Endothelial cell of umbilical vein (primary cell): ENCODE measurements at regions not wholly inside any gene's neighbourhood (a gene's known extent, or its start where the extent isn't known, plus 50 kb on each side); places are given as distances from the start of the nearest gene placed in this dataset.

Experiments used
- BruUV-seq: library from RNA; stranded (reverse); fragments of 400-500 nt; replicated peaks from 2 replicates; lab custom pipeline; 2021; lab: Mats Ljungman, UMichigan
- CTCF ChIA-PET: fragments of 300-600, 350-600 bp; sonication (Branson Sonifier 250); formaldehyde crosslinking; loops from one replicate; lab custom pipeline; 2021; ENCODE audit warnings: antibody characterized with exemption, inconsistent platforms; lab: Charles Lee
- POLR2A ChIA-PET: fragments of 300-600, 350-600 bp; sonication (Branson Sonifier 250); formaldehyde crosslinking; loops from one replicate; lab custom pipeline; 2021; ENCODE audit warnings: antibody characterized with exemption, inconsistent platforms; lab: Charles Lee
- DNase-seq: peaks from one replicate; pipeline ENCODE4 v3.0.0-alpha.2; 2011; ENCODE audit warnings: low read depth, low spot score
- FAIRE-seq: peaks from 2 replicates; lab custom pipeline; 2011; peaks lifted over from hg19 to GRCh38; lab: Jason Lieb, UNC
- H2AFZ ChIP-seq: 2 replicates; pipeline ENCODE4 v1.6.0; 2012; ENCODE audit warnings: low read depth, low read length, control low read depth, inconsistent platforms
- H3K27ac ChIP-seq: 2 replicates; pipeline ENCODE4 v1.5.1; 2011; ENCODE audit warnings: low read depth, mild to moderate bottlenecking, control low read depth, low read length, moderate library complexity; ENCODE audit not compliant: insufficient read depth
- H3K27me3 ChIP-seq, 2 experiments: 2 replicates each; pipeline versions ENCODE4 v1.6.0 to v1.6.1; 2011; ENCODE audit warnings: low read length in 2 of 2, mixed read lengths in 1 of 2; ENCODE audit not compliant: control insufficient read depth in 2 of 2, insufficient read depth in 2 of 2
- H3K36me3 ChIP-seq, 2 experiments: 2 replicates in 1 of 2; 3 replicates in 1 of 2; pipeline ENCODE4 v1.5.1; 2011; ENCODE audit warnings: low read length in 2 of 2, mild to moderate bottlenecking in 1 of 2, moderate library complexity in 1 of 2; ENCODE audit not compliant: control insufficient read depth in 2 of 2, insufficient read depth in 2 of 2; ENCODE audit errors: extremely low read depth in 1 of 2
- H3K4me1 ChIP-seq: 3 replicates; pipeline ENCODE4 v1.5.1; 2011; ENCODE audit warnings: mild to moderate bottlenecking, low read length; ENCODE audit not compliant: control insufficient read depth, insufficient read depth; ENCODE audit errors: extremely low read depth
- H3K4me2 ChIP-seq: 2 replicates; pipeline ENCODE4 v1.6.1; 2011; ENCODE audit warnings: low read length, control low read depth, mixed read lengths; ENCODE audit not compliant: insufficient read depth
- H3K4me3 ChIP-seq, 3 experiments: fragments of 200-600 bp in 1 of 3; sonication (generic), shearing (Covaris generic) in 1 of 3; replicated peaks in 1 of 3; 2 replicates each; pipeline ENCODE4 v1.5.1; 2011 to 2016; ENCODE audit warnings: control low read depth in 3 of 3, low read length in 3 of 3, mild to moderate bottlenecking in 2 of 3, inconsistent platforms in 1 of 3, low read depth in 1 of 3, moderate library complexity in 1 of 3; ENCODE audit not compliant: insufficient read depth in 1 of 3
- H3K79me2 ChIP-seq: 2 replicates; pipeline ENCODE4 v1.6.0; 2012; ENCODE audit warnings: low read length, inconsistent platforms; ENCODE audit not compliant: control insufficient read depth, insufficient read depth
- H3K9ac ChIP-seq: replicated peaks from 2 replicates; pipeline ENCODE3; 2011; ENCODE audit warnings: low read length, control low read depth; ENCODE audit not compliant: insufficient read depth; ENCODE audit errors: extremely low read depth
- H3K9me1 ChIP-seq: replicated peaks from 3 replicates; pipeline ENCODE4 v1.6.0; 2011; ENCODE audit warnings: mild to moderate bottlenecking, low read length; ENCODE audit not compliant: control insufficient read depth, insufficient read depth; ENCODE audit errors: extremely low read depth
- H3K9me3 ChIP-seq: replicated peaks from 2 replicates; pipeline ENCODE4 v1.5.1; 2012; ENCODE audit warnings: low read length, inconsistent platforms; ENCODE audit not compliant: control insufficient read depth, insufficient read depth
- H4K20me1 ChIP-seq: replicated peaks from 2 replicates; pipeline ENCODE3; 2011; ENCODE audit warnings: mild to moderate bottlenecking, low read length; ENCODE audit not compliant: control insufficient read depth, insufficient read depth; ENCODE audit errors: extremely low read depth
- EZH2 ChIP-seq: IDR thresholded peaks from 2 replicates; pipeline ENCODE4 v1.6.1; 2012; ENCODE audit warnings: borderline replicate concordance, low read depth, mild to moderate bottlenecking, moderate library complexity, low read length, inconsistent platforms; ENCODE audit not compliant: severe bottlenecking
- FOS ChIP-seq: IDR thresholded peaks from 2 replicates; pipeline ENCODE4 v1.6.1; 2011; ENCODE audit warnings: mild to moderate bottlenecking, low read length, moderate library complexity, borderline replicate concordance; ENCODE audit not compliant: insufficient read depth
- GATA2 ChIP-seq: IDR thresholded peaks from 2 replicates; pipeline ENCODE4 v1.7.0; 2011; ENCODE audit warnings: low read depth, mild to moderate bottlenecking, moderate library complexity, mixed read lengths, low read length; ENCODE audit not compliant: insufficient read length, insufficient read depth
- JUN ChIP-seq: IDR thresholded peaks from 2 replicates; pipeline ENCODE4 v1.6.1; 2011; ENCODE audit warnings: borderline replicate concordance, low read depth; ENCODE audit not compliant: insufficient read length, insufficient read depth
- MYC ChIP-seq: IDR thresholded peaks from one replicate; pipeline ENCODE4 v1.6.1; 2011; ENCODE audit warnings: mild to moderate bottlenecking, low read depth, low read length
- POLR2A ChIP-seq: IDR thresholded peaks from 2 replicates; pipeline ENCODE4 v1.6.1; 2012; ENCODE audit warnings: low read depth, mild to moderate bottlenecking, control low read depth, low read length
- POLR2AphosphoS5 ChIP-seq: IDR thresholded peaks from 2 replicates; pipeline ENCODE4 v1.6.1; 2012; ENCODE audit warnings: low read depth, mild to moderate bottlenecking, control low read depth, low read length, moderate library complexity; ENCODE audit not compliant: insufficient read depth
- dilution Hi-C: fragments of 300-500 bp; cut with MboI; formaldehyde crosslinking; loops from one replicate; pipeline ENCODE4 v1.15.0; 2019; ENCODE audit warnings: low sequenced_read_pairs; ENCODE audit not compliant: extremely low pct_ligation_motif_present
- intact Hi-C: fragments of 100-400 bp; cut with micrococcal nuclease; formaldehyde crosslinking; loops from one replicate; pipeline ENCODE4 v1.10.0; 2022
- TF ChIP-seq, protein P1 (sequence below), 2 donors: IDR thresholded peaks; 1 replicate in 1 of 2; 2 replicates in 1 of 2; pipeline ENCODE4 v1.5.1; 2011; ENCODE audit warnings: low read length in 2 of 2, mild to moderate bottlenecking in 2 of 2, moderate library complexity in 2 of 2, control low read depth in 1 of 2, inconsistent platforms in 1 of 2, low read depth in 1 of 2; ENCODE audit not compliant: insufficient read depth in 1 of 2; ENCODE audit errors: extremely low read depth in 1 of 2
- TF ChIP-seq, protein P2 (sequence below): IDR thresholded peaks from 2 replicates; pipeline ENCODE4 v1.6.1; 2011; ENCODE audit not compliant: insufficient read depth, insufficient read length

DNA sequence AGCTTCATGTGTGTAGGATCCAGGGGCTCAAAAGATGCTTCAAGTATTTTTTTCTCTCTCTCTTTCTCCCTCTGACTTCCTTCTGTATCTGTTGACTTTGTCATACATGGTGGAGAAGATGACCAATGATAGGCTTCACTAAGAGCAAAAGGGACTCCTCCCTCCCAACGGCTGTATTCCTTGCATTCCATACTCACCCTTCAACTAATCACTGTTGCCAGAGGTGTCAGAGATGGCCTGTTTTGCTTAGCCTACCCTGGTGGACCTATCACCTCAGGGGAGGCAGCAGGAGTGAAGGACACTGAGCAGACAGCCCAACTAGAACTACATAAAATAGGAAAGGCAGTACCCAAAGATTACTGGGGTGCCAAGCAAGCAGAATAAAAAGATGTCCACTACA is 62.2 kb upstream of the C1QTNF7 start:
- Histone ChIP-seq H3K79me2 (no peaks in the 10 kb centered on the region), H3K4me1 (no peaks in the 10 kb centered on the region), H3K27ac (no peak overlapping the region), H3K9me1 (no peaks in the 10 kb centered on the region), H4K20me1 (no peaks in the 10 kb centered on the region), H3K9me3 (no peaks in the 10 kb centered on the region), H3K9ac (no peak overlapping the region), H3K27me3 (no peaks in the 10 kb centered on the region), H3K4me2 (no peak overlapping the region), H3K36me3 (no peaks in the 10 kb centered on the region), H2AFZ (no peak overlapping the region), H3K4me3 (no peak overlapping the region)
- dilution Hi-C loops (no loop called here), intact Hi-C loops (no loop called here)
- TF ChIP-seq, protein P1, sequence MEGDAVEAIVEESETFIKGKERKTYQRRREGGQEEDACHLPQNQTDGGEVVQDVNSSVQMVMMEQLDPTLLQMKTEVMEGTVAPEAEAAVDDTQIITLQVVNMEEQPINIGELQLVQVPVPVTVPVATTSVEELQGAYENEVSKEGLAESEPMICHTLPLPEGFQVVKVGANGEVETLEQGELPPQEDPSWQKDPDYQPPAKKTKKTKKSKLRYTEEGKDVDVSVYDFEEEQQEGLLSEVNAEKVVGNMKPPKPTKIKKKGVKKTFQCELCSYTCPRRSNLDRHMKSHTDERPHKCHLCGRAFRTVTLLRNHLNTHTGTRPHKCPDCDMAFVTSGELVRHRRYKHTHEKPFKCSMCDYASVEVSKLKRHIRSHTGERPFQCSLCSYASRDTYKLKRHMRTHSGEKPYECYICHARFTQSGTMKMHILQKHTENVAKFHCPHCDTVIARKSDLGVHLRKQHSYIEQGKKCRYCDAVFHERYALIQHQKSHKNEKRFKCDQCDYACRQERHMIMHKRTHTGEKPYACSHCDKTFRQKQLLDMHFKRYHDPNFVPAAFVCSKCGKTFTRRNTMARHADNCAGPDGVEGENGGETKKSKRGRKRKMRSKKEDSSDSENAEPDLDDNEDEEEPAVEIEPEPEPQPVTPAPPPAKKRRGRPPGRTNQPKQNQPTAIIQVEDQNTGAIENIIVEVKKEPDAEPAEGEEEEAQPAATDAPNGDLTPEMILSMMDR (IDR thresholded peaks at IDR 0.05; ENCODE audit: extremely low read depth in 1 of 2, insufficient read depth in 1 of 2, low read depth in 1 of 2, low read length in 2 of 2): no peak
- TF ChIP-seq, protein P2, sequence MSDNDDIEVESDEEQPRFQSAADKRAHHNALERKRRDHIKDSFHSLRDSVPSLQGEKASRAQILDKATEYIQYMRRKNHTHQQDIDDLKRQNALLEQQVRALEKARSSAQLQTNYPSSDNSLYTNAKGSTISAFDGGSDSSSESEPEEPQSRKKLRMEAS: no peak
- TF ChIP-seq GATA2: no peak
- TF ChIP-seq JUN: no peak
- TF ChIP-seq MYC: no peak
- TF ChIP-seq EZH2: no peak
- TF ChIP-seq POLR2A: no peak
- no peak for TF ChIP-seq FOS
- no peak for TF ChIP-seq POLR2AphosphoS5
- POLR2A ChIA-PET: no interaction called here
- DNase-seq: no peak
- no peak for FAIRE-seq
- CTCF ChIA-PET: no interaction called here
- BruUV-seq: no TSS peak
